T-cell (primary cell): ENCODE measurements at regions not wholly inside any gene's neighbourhood (a gene's known extent, or its start where the extent isn't known, plus 50 kb on each side); places are given as distances from the start of the nearest gene placed in this dataset.
A peak's percentile ranks its signal among the peaks of the same experiment; 100 is the strongest.

Experiments used
- ATAC-seq, 4 experiments: fragments of 200-7000 bp in 3 of 4; fragments of 150-1000 bp in 1 of 4; cut with Tn5 transposase; replicated peaks in 1 of 4; 1 replicate in 3 of 4; 2 replicates in 1 of 4; pipeline ENCODE4 v1.10.0; 2021; ENCODE audit warnings: moderate library complexity in 3 of 4, mild to moderate bottlenecking in 2 of 4, moderate number of reproducible peaks in 1 of 4
- CTCF ChIA-PET, 2 donors: fragments of 300-600 bp; sonication (Branson Sonifier 250); formaldehyde crosslinking; loops; one replicate each; lab custom pipeline; 2022; ENCODE audit warnings: antibody characterized with exemption in 2 of 2; lab: Charles Lee
- POLR2A ChIA-PET, 2 donors: fragments of 300-600 bp; sonication (Branson Sonifier 250); formaldehyde crosslinking; loops; one replicate each; lab custom pipeline; 2022; ENCODE audit warnings: antibody characterized with exemption in 2 of 2; lab: Charles Lee
- DNase-seq, 35 experiments: peaks; one replicate each; pipeline versions ENCODE4 v3.0.0 to v3.0.0-alpha.2; 2013 to 2023
- H3K27ac ChIP-seq: one replicate; pipeline ENCODE4 v1.5.1; 2013; ENCODE audit warnings: low read length
- H3K27me3 ChIP-seq, 2 experiments: replicated peaks in 1 of 2; 1 replicate in 1 of 2; 2 replicates in 1 of 2; pipeline versions ENCODE4 v1.6.1 to v1.7.0; 2013; ENCODE audit warnings: low read length in 1 of 2, mixed read lengths in 1 of 2; ENCODE audit not compliant: control insufficient read depth in 2 of 2, insufficient read depth in 2 of 2; ENCODE audit errors: extremely low read depth in 1 of 2
- H3K36me3 ChIP-seq, 2 donors: 1 replicate in 1 of 2; 2 replicates in 1 of 2; pipeline versions ENCODE4 v1.6.1 to v1.7.0; 2013; ENCODE audit warnings: low read length in 1 of 2; ENCODE audit not compliant: control insufficient read depth in 2 of 2, insufficient read depth in 1 of 2; ENCODE audit errors: extremely low read depth in 1 of 2
- H3K4me1 ChIP-seq, 2 experiments: 1 replicate in 1 of 2; 2 replicates in 1 of 2; pipeline versions ENCODE4 v1.6.1 to v1.7.0; 2013; ENCODE audit warnings: low read length in 2 of 2, mixed read lengths in 1 of 2; ENCODE audit not compliant: insufficient read depth in 2 of 2, control insufficient read depth in 1 of 2; ENCODE audit errors: extremely low read depth in 1 of 2
- H3K4me3 ChIP-seq, 2 donors: 1 replicate in 1 of 2; 2 replicates in 1 of 2; pipeline versions ENCODE4 v1.5.1 to v1.7.0; 2013; ENCODE audit warnings: mild to moderate bottlenecking in 2 of 2, low read length in 1 of 2, moderate library complexity in 1 of 2; ENCODE audit not compliant: control insufficient read depth in 1 of 2; ENCODE audit errors: extremely low read depth in 1 of 2
- H3K9me3 ChIP-seq: 2 replicates; pipeline ENCODE4 v1.7.0; 2013
- H3K27ac Mint-ChIP-seq, 2 donors: one replicate each; pipeline ENCODE4 v1.8.0; 2020 to 2021; ENCODE audit warnings: mild to moderate bottlenecking in 2 of 2, mixed read lengths in 2 of 2
- H3K27me3 Mint-ChIP-seq, 2 donors: one replicate each; pipeline ENCODE4 v1.8.0; 2021 to 2022; ENCODE audit warnings: mixed read lengths in 2 of 2
- H3K36me3 Mint-ChIP-seq: one replicate; pipeline ENCODE4 v1.8.0; 2021; ENCODE audit warnings: mixed read lengths
- H3K4me1 Mint-ChIP-seq, 3 donors: one replicate each; pipeline ENCODE4 v1.8.0; 2020 to 2022; ENCODE audit warnings: mixed read lengths in 3 of 3, mild to moderate bottlenecking in 1 of 3
- H3K4me3 Mint-ChIP-seq, 3 donors: one replicate each; pipeline ENCODE4 v1.8.0; 2020 to 2022; ENCODE audit warnings: mild to moderate bottlenecking in 3 of 3, mixed read lengths in 3 of 3, moderate library complexity in 3 of 3
- H3K9me3 Mint-ChIP-seq, 3 donors: one replicate each; pipeline ENCODE4 v1.8.0; 2020 to 2022; ENCODE audit warnings: mixed read lengths in 3 of 3
- WGBS: methylation state at CpG from one replicate; pipeline ENCODE4 v1.1.5; 2013; ENCODE audit warnings: missing lambda C conversion rate; ENCODE audit not compliant: insufficient coverage; 5-methylcytosine and 5-hydroxymethylcytosine counted together

DNA sequence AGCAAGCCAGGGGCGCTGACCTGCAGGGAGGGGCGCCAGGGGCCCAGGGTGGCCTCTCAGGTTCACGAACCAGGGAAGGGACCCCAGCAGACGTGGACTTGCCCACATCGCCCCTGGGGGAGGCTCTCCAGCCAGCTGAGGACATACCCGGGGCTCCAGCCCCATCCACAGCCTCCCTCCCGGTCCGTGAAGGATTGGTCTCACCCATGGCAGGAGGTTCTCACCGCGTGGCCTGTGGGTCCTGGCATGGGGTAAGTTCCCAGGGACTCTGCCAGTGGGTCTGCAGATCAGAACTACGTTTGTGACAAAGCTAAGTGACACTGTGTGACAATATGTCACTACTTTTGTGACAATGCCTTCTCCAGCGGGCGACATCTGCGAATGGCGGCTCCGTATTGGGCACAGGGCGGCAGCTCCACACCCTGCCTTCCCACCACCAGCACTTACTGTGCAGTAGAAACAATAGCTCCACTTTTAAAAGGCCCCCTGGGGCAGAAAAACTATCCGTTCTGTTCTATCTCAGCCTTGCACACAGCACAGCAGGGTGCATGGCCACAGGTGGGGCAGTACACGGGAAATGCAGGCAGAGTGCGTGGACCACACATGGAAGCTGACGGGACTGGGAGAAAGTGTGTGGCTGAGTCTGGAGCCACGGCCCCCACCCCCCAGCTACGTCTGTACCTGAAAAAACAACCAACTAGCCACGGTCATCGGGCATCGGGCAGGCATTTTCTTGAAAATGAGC, 65.2 kb upstream of the CTDP1 start:
- H3K9me3 ChIP-seq: no peaks in the 10 kb centered on the region
- H3K27ac Mint-ChIP-seq: no peak overlapping the region

GRCh38 chr18:79615091-79615490, 64.5 kb upstream of the CTDP1 start:
- H3K27me3 Mint-ChIP-seq: peaks cover 6 to 9% of the 10 kb centered on the region in 2 donors
- peaks cover 0 to 6% of the 10 kb centered on the region in 2 experiments for H3K4me1 ChIP-seq
- H3K36me3 Mint-ChIP-seq: no peaks in the 10 kb centered on the region
- H3K4me3 ChIP-seq: no peak overlapping the region
- WGBS: 92% methylated on average over 16 of the region's 18 CpGs
- no peaks in the 10 kb centered on the region for H3K36me3 ChIP-seq
- DNase-seq: no peak
- H3K27ac Mint-ChIP-seq: no peak overlapping the region
- H3K27ac ChIP-seq: no peak overlapping the region
- no peak for ATAC-seq
- ChIA-PET CTCF (interaction anchor here in 1 of 2 donors (0.6 kb wide), 1 partner anchor 236 kb away, joined by 3 read pairs; no protein-coding TSS in a partner anchor), POLR2A (no interaction called here)
- no peaks in the 10 kb centered on the region for H3K9me3 ChIP-seq
- H3K9me3 Mint-ChIP-seq: no peaks in the 10 kb centered on the region
- no peak overlapping the region for H3K4me3 Mint-ChIP-seq
- peaks cover 0 to 35% of the 10 kb centered on the region in 2 experiments for H3K27me3 ChIP-seq
- H3K4me1 Mint-ChIP-seq: peaks cover 0 to 2% (median 0%) of the 10 kb centered on the region in 3 donors

More for the DNA sequence above, 65.2 kb upstream of the CTDP1 start:
- no peak for ATAC-seq
- CTCF ChIA-PET: interaction anchor here in 1 of 2 donors (0.6 kb wide), 1 partner anchor 235 kb away, joined by 3 read pairs; no protein-coding TSS in a partner anchor
- Histone ChIP-seq H3K36me3 (no peaks in the 10 kb centered on the region), H3K27ac (no peak overlapping the region), H3K4me1 (peaks cover 0 to 6% of the 10 kb centered on the region in 2 experiments), H3K27me3 (peaks cover 0 to 38% of the 10 kb centered on the region in 2 experiments), H3K4me3 (no peak overlapping the region)
- peaks cover 0 to 2% (median 0%) of the 10 kb centered on the region in 3 donors for H3K4me1 Mint-ChIP-seq
- POLR2A ChIA-PET: no interaction called here
- no peak overlapping the region for H3K4me3 Mint-ChIP-seq
- peaks cover 6 to 9% of the 10 kb centered on the region in 2 donors for H3K27me3 Mint-ChIP-seq
- no peak for DNase-seq
- 86% methylated on average over 17 of the region's 26 CpGs for WGBS
- no peaks in the 10 kb centered on the region for H3K36me3 Mint-ChIP-seq
- no peaks in the 10 kb centered on the region for H3K9me3 Mint-ChIP-seq

- Mint-ChIP-seq H3K36me3 (no peaks in the 10 kb centered on the region), H3K27ac (no peak overlapping the region), H3K27me3 (peaks cover 6 to 9% of the 10 kb centered on the region in 2 donors), H3K9me3 (no peaks in the 10 kb centered on the region), H3K4me1 (peaks cover 0 to 2% (median 0%) of the 10 kb centered on the region in 3 donors), H3K4me3 (no peak overlapping the region)
- POLR2A ChIA-PET: no interaction called here
- ATAC-seq: no peak
- Histone ChIP-seq H3K27me3 (peaks cover 0 to 32% of the 10 kb centered on the region in 2 experiments), H3K36me3 (no peaks in the 10 kb centered on the region), H3K4me3 (no peak overlapping the region), H3K27ac (no peak overlapping the region), H3K9me3 (no peaks in the 10 kb centered on the region), H3K4me1 (peaks cover 0 to 6% of the 10 kb centered on the region in 2 experiments)
- no peak for DNase-seq
- CTCF ChIA-PET: no interaction called here
- 86% methylated on average over 1 of the region's 7 CpGs for WGBS
Observed at GRCh38 chr18:79615586-79615985, 64.0 kb upstream of the CTDP1 start.

- H3K4me3 Mint-ChIP-seq: no peak overlapping the region
- Histone ChIP-seq H3K27ac (no peak overlapping the region), H3K4me1 (peaks cover 0 to 6% of the 10 kb centered on the region in 2 experiments), H3K4me3 (no peak overlapping the region), H3K9me3 (no peaks in the 10 kb centered on the region), H3K36me3 (no peaks in the 10 kb centered on the region), H3K27me3 (peaks cover 0 to 28% of the 10 kb centered on the region in 2 experiments)
- 47% methylated on average over 38 of the region's 89 CpGs for WGBS
- H3K36me3 Mint-ChIP-seq: no peaks in the 10 kb centered on the region
- ChIA-PET POLR2A (interaction anchor here in 1 of 2 donors (0.5 kb wide), 1 partner anchor 117 kb away, joined by 3 read pairs; no protein-coding TSS in a partner anchor), CTCF (no interaction called here)
- no peak overlapping the region for H3K27ac Mint-ChIP-seq
- DNase-seq: no peak
- peaks cover 6 to 9% of the 10 kb centered on the region in 2 donors for H3K27me3 Mint-ChIP-seq
- peak in 1 of 4 experiments; percentile 37 for ATAC-seq
- no peaks in the 10 kb centered on the region for H3K9me3 Mint-ChIP-seq
- H3K4me1 Mint-ChIP-seq: peaks cover 0 to 2% (median 0%) of the 10 kb centered on the region in 3 donors
Observed at GRCh38 chr18:79616651-79617510, 62.7 kb upstream of the CTDP1 start.

GRCh38 chr18:79617511-79618500, 61.8 kb upstream of the CTDP1 start:
- Mint-ChIP-seq H3K27ac (no peak overlapping the region), H3K36me3 (no peaks in the 10 kb centered on the region), H3K9me3 (no peaks in the 10 kb centered on the region), H3K4me1 (peaks cover 0 to 2% (median 0%) of the 10 kb centered on the region in 3 donors), H3K27me3 (peaks cover 6 to 9% of the 10 kb centered on the region in 2 donors), H3K4me3 (peak overlapping the region in 1 of 3 donors; percentile 30)
- no peaks in the 10 kb centered on the region for H3K36me3 ChIP-seq
- no peaks in the 10 kb centered on the region for H3K9me3 ChIP-seq
- DNase-seq: peak in 1 of 35 experiments; percentile 4
- no peak for ATAC-seq
- POLR2A ChIA-PET: interaction anchor here in 1 of 2 donors (0.5 kb wide), 1 partner anchor 118 kb away, joined by 3 read pairs; no protein-coding TSS in a partner anchor
- H3K27me3 ChIP-seq: peaks cover 0 to 28% of the 10 kb centered on the region in 2 experiments
- WGBS: 84% methylated on average over 66 of the region's 79 CpGs
- H3K4me3 ChIP-seq: no peak overlapping the region
- CTCF ChIA-PET: no interaction called here
- H3K4me1 ChIP-seq: peaks cover 0 to 6% of the 10 kb centered on the region in 2 experiments
- H3K27ac ChIP-seq: no peak overlapping the region
